PC-3 (cell line): ENCODE measurements at regions not wholly inside any gene's neighbourhood (a gene's known extent, or its start where the extent isn't known, plus 50 kb on each side); places are given as distances from the start of the nearest gene placed in this dataset.

Source experiments
- ATAC-seq: fragments of 200-7000 bp; cut with Tn5 transposase; 2 replicates; pipeline ENCODE4 v1.9.1; 2020; ENCODE audit warnings: mild to moderate bottlenecking, moderate library complexity
- BruUV-seq: library from RNA; stranded (reverse); fragments of 400-500 nt; replicated peaks from 2 replicates; lab custom pipeline; 2021; lab: Mats Ljungman, UMichigan
- CTCF ChIA-PET: fragments of 300-600 bp; sonication (Branson Sonifier 250); formaldehyde crosslinking; loops from one replicate; lab custom pipeline; 2022; ENCODE audit warnings: antibody characterized with exemption; lab: Charles Lee
- POLR2A ChIA-PET: fragments of 300-600 bp; sonication (Branson Sonifier 250); formaldehyde crosslinking; loops from one replicate; lab custom pipeline; 2022; ENCODE audit warnings: antibody characterized with exemption; ENCODE audit not compliant: unreplicated experiment; lab: Charles Lee
- DNase-seq: peaks from one replicate; pipeline ENCODE4 v3.0.0-alpha.2; 2015
- H2AFZ ChIP-seq: fragments of 300-600 bp; sonication (generic); 2 replicates; pipeline ENCODE4 v1.6.0; 2016; ENCODE audit warnings: antibody characterized with exemption, low read length
- H3F3A ChIP-seq: fragments of 300-600 bp; sonication (generic); one replicate; pipeline ENCODE4 v1.6.0; 2017; ENCODE audit warnings: antibody characterized with exemption, low read length, control low read depth, mild to moderate bottlenecking; ENCODE audit not compliant: unreplicated experiment
- H3K27ac ChIP-seq: fragments of 300-600 bp; sonication (generic); 2 replicates; pipeline ENCODE4 v1.5.1; 2016; ENCODE audit warnings: mild to moderate bottlenecking, low read length
- H3K27me3 ChIP-seq: fragments of 300-600 bp; sonication (generic); 2 replicates; pipeline ENCODE4 v1.6.1; 2016; ENCODE audit warnings: low read length, mixed read lengths
- H3K36me3 ChIP-seq: fragments of 300-600 bp; sonication (generic); 2 replicates; pipeline ENCODE4 v1.6.1; 2016; ENCODE audit warnings: low read depth, mixed run types, low read length, mixed read lengths
- H3K4me1 ChIP-seq: fragments of 300-600 bp; sonication (generic); 2 replicates; pipeline ENCODE4 v1.5.1; 2016; ENCODE audit warnings: low read length; ENCODE audit not compliant: insufficient read depth
- H3K4me2 ChIP-seq: fragments of 300-600 bp; sonication (generic); 2 replicates; pipeline ENCODE4 v1.6.0; 2016; ENCODE audit warnings: low read length
- H3K4me3 ChIP-seq: fragments of 300-600 bp; sonication (generic); 2 replicates; pipeline ENCODE4 v1.5.1; 2016; ENCODE audit warnings: mild to moderate bottlenecking, low read length, mixed read lengths
- H3K79me2 ChIP-seq: fragments of 300-600 bp; sonication (generic); 2 replicates; pipeline ENCODE4 v1.6.1; 2017; ENCODE audit warnings: low read length, mixed read lengths
- H3K9ac ChIP-seq: fragments of 300-600 bp; sonication (generic); 2 replicates; pipeline ENCODE4 v1.6.0; 2016; ENCODE audit warnings: mild to moderate bottlenecking, low read length
- H3K9me2 ChIP-seq: fragments of 300-600 bp; sonication (generic); replicated peaks from 2 replicates; pipeline ENCODE4 v1.6.1; 2016; ENCODE audit warnings: mixed run types, low read length, mixed read lengths
- H3K9me3 ChIP-seq: fragments of 300-600 bp; sonication (generic); 2 replicates; pipeline ENCODE4 v1.6.1; 2016; ENCODE audit warnings: low read length, mixed read lengths
- H4K20me1 ChIP-seq: fragments of 300-600 bp; sonication (generic); 2 replicates; pipeline ENCODE4 v1.6.1; 2016; ENCODE audit warnings: low read length, mixed read lengths
- CTCF ChIP-seq: fragments of 300-600 bp; sonication (generic); conservative IDR thresholded peaks from 2 replicates; pipeline ENCODE4 v1.5.1; 2017; ENCODE audit warnings: antibody characterized with exemption, low read depth, mild to moderate bottlenecking, low read length
- EZH2 ChIP-seq: fragments of 300-600 bp; sonication (generic); IDR thresholded peaks from one replicate; pipeline ENCODE4 v1.6.1; 2017; ENCODE audit warnings: antibody characterized with exemption, mild to moderate bottlenecking, low read length; ENCODE audit not compliant: unreplicated experiment
- EZH2phosphoT487 ChIP-seq: fragments of 300-600 bp; sonication (generic); IDR thresholded peaks from 2 replicates; pipeline ENCODE4 v1.6.1; 2018; ENCODE audit warnings: mild to moderate bottlenecking, antibody characterized with exemption, low read length, borderline replicate concordance
- intact Hi-C: fragments of 100-400 bp; cut with micrococcal nuclease; formaldehyde crosslinking; loops from 2 replicates; pipeline ENCODE4 v1.9.0; 2023

GRCh38 chr9:79246170-79246569 lies 325.6 kb upstream of the TLE4 start:
- ATAC-seq = no peak
- no peak for DNase-seq
- intact Hi-C loops = no loop called here
- H3K27ac ChIP-seq = no peak overlapping the region
- no peak overlapping the region for H3K9ac ChIP-seq
- H3K4me2 ChIP-seq = no peak overlapping the region
- no peaks in the 10 kb centered on the region for H3K27me3 ChIP-seq
- H4K20me1 ChIP-seq = no peaks in the 10 kb centered on the region
- H2AFZ ChIP-seq = no peak overlapping the region
- no peaks in the 10 kb centered on the region for H3K4me1 ChIP-seq
- no peaks in the 10 kb centered on the region for H3F3A ChIP-seq
- ChIA-PET CTCF (no interaction called here), POLR2A (no interaction called here)
- no peak for TF ChIP-seq EZH2
- no peak for TF ChIP-seq CTCF
- TF ChIP-seq EZH2phosphoT487 = no peak
- H3K79me2 ChIP-seq = no peaks in the 10 kb centered on the region
- H3K36me3 ChIP-seq = no peaks in the 10 kb centered on the region
- H3K9me3 ChIP-seq = no peaks in the 10 kb centered on the region
- H3K4me3 ChIP-seq = no peak overlapping the region
- H3K9me2 ChIP-seq = no peaks in the 10 kb centered on the region
- no TSS peak for BruUV-seq

GRCh38 chr9:79247021-79247420 lies 324.7 kb upstream of the TLE4 start:
- no peak overlapping the region for H3K9ac ChIP-seq
- no peak overlapping the region for H3K4me2 ChIP-seq
- CTCF ChIA-PET = no interaction called here
- BruUV-seq = no TSS peak
- no peak for DNase-seq
- H3F3A ChIP-seq = no peaks in the 10 kb centered on the region
- POLR2A ChIA-PET = no interaction called here
- intact Hi-C loops = no loop called here
- no peak overlapping the region for H3K4me3 ChIP-seq
- no peak for TF ChIP-seq EZH2
- no peaks in the 10 kb centered on the region for H3K9me3 ChIP-seq
- H3K4me1 ChIP-seq = no peaks in the 10 kb centered on the region
- H3K79me2 ChIP-seq = no peaks in the 10 kb centered on the region
- no peak for ATAC-seq
- H3K9me2 ChIP-seq = no peaks in the 10 kb centered on the region
- no peaks in the 10 kb centered on the region for H3K27me3 ChIP-seq
- H3K36me3 ChIP-seq = no peaks in the 10 kb centered on the region
- no peaks in the 10 kb centered on the region for H4K20me1 ChIP-seq
- H3K27ac ChIP-seq = no peak overlapping the region
- no peak overlapping the region for H2AFZ ChIP-seq

GRCh38 chr9:79250806-79251205 lies 321.0 kb upstream of the TLE4 start:
- no peaks in the 10 kb centered on the region for H3K9me3 ChIP-seq
- TF ChIP-seq CTCF (no peak), EZH2phosphoT487 (no peak), EZH2 (no peak)
- H3K4me2 ChIP-seq = no peak overlapping the region
- no peaks in the 10 kb centered on the region for H3K79me2 ChIP-seq
- intact Hi-C loops = no loop called here
- H3K36me3 ChIP-seq = no peaks in the 10 kb centered on the region
- no peaks in the 10 kb centered on the region for H3K27me3 ChIP-seq
- no peak overlapping the region for H3K27ac ChIP-seq
- no peak for DNase-seq
- no peaks in the 10 kb centered on the region for H3F3A ChIP-seq
- H3K9me2 ChIP-seq = no peaks in the 10 kb centered on the region
- no peaks in the 10 kb centered on the region for H3K4me1 ChIP-seq
- H4K20me1 ChIP-seq = no peaks in the 10 kb centered on the region
- no TSS peak for BruUV-seq
- POLR2A ChIA-PET = no interaction called here
- no peak overlapping the region for H3K9ac ChIP-seq
- no peak overlapping the region for H3K4me3 ChIP-seq
- no peak for ATAC-seq
- no peak overlapping the region for H2AFZ ChIP-seq
- CTCF ChIA-PET = no interaction called here
